ENCODE measurements at regions not wholly inside any gene's neighbourhood (a gene's known extent, or its start where the extent isn't known, plus 50 kb on each side); places are given as distances from the start of the nearest gene placed in this dataset.

- BruUV-seq (replicated peaks), result no TSS peak
Measured at GRCh38 chr2:2560374-2561015, 229.4 kb upstream of the MYT1L start.

GRCh38 chr2:2558476-2558875 is 227.4 kb upstream of the MYT1L start:
- H3K27me3 ChIP-seq (replicated peaks; ENCODE audit: control insufficient read depth, insufficient read depth, low read length), result no peaks in the 10 kb centered on the region

More at GRCh38 chr2:2560374-2561015, 229.4 kb upstream of the MYT1L start:
- Mint-ChIP-seq H3K4me1 (ENCODE audit: low read depth, unreplicated experiment) (no peaks in the 10 kb centered on the region), H3K27ac (ENCODE audit: unreplicated experiment) (no peak overlapping the region), H3K9me3 (ENCODE audit: unreplicated experiment) (no peaks in the 10 kb centered on the region), H3K4me3 (ENCODE audit: unreplicated experiment) (no peak overlapping the region), H3K27me3 (ENCODE audit: insufficient read depth, unreplicated experiment) (peaks cover 11% of the 10 kb centered on the region), H3K36me3 (ENCODE audit: insufficient read depth, unreplicated experiment) (no peaks in the 10 kb centered on the region)
- Histone ChIP-seq H3K9me3 (no peaks in the 10 kb centered on the region), H3K27me3 (replicated peaks; ENCODE audit: control insufficient read depth, insufficient read depth, low read length) (no peaks in the 10 kb centered on the region), H3K4me1 (no peaks in the 10 kb centered on the region), H3K36me3 (ENCODE audit: control insufficient read depth, insufficient read depth, low read length) (no peaks in the 10 kb centered on the region), H3K4me3 (ENCODE audit: low read depth, low read length) (no peak overlapping the region)
- intact Hi-C loops (cut with micrococcal nuclease; ENCODE audit: unreplicated experiment), result no loop called here
- ChIA-PET POLR2A (no interaction called here), CTCF (no interaction called here)
- DNase-seq, result no peak
- no peak for TF ChIP-seq CTCF (IDR thresholded peaks at IDR 0.05; ENCODE audit: insufficient read depth in 1 of 2, low read depth in 1 of 2, low read length in 1 of 2, severe bottlenecking in 1 of 2, unreplicated experiment in 1 of 2)

GRCh38 chr2:2557475-2557874 is 226.4 kb upstream of the MYT1L start:
- H3K9me3 ChIP-seq, result no peaks in the 10 kb centered on the region
- BruUV-seq (replicated peaks), result no TSS peak
- no peak for TF ChIP-seq CTCF (IDR thresholded peaks at IDR 0.05; ENCODE audit: insufficient read depth in 1 of 2, low read depth in 1 of 2, low read length in 1 of 2, severe bottlenecking in 1 of 2, unreplicated experiment in 1 of 2)
- no peaks in the 10 kb centered on the region for H3K4me1 Mint-ChIP-seq (ENCODE audit: low read depth, unreplicated experiment)
- peaks cover 12% of the 10 kb centered on the region for H3K9me3 Mint-ChIP-seq (ENCODE audit: unreplicated experiment)
- ChIA-PET POLR2A (no interaction called here), CTCF (no interaction called here)
- H3K36me3 Mint-ChIP-seq (ENCODE audit: insufficient read depth, unreplicated experiment), result no peaks in the 10 kb centered on the region
- intact Hi-C loops (cut with micrococcal nuclease; ENCODE audit: unreplicated experiment), result no loop called here
- no peak for DNase-seq
- H3K4me3 Mint-ChIP-seq (ENCODE audit: unreplicated experiment), result no peak overlapping the region
- no peak overlapping the region for H3K4me3 ChIP-seq (ENCODE audit: low read depth, low read length)
- peaks cover 7% of the 10 kb centered on the region for H3K27me3 Mint-ChIP-seq (ENCODE audit: insufficient read depth, unreplicated experiment)
- no peak overlapping the region for H3K27ac Mint-ChIP-seq (ENCODE audit: unreplicated experiment)
- no peaks in the 10 kb centered on the region for H3K36me3 ChIP-seq (ENCODE audit: control insufficient read depth, insufficient read depth, low read length)
- H3K4me1 ChIP-seq, result no peaks in the 10 kb centered on the region
- no peaks in the 10 kb centered on the region for H3K27me3 ChIP-seq (replicated peaks; ENCODE audit: control insufficient read depth, insufficient read depth, low read length)

More at GRCh38 chr2:2558476-2558875, 227.4 kb upstream of the MYT1L start:
- ChIA-PET CTCF (no interaction called here), POLR2A (no interaction called here)
- Histone ChIP-seq H3K4me1 (no peaks in the 10 kb centered on the region), H3K9me3 (no peaks in the 10 kb centered on the region), H3K36me3 (ENCODE audit: control insufficient read depth, insufficient read depth, low read length) (no peaks in the 10 kb centered on the region), H3K4me3 (ENCODE audit: low read depth, low read length) (no peak overlapping the region)
- DNase-seq, result no peak
- no peaks in the 10 kb centered on the region for H3K4me1 Mint-ChIP-seq (ENCODE audit: low read depth, unreplicated experiment)
- H3K27me3 Mint-ChIP-seq (ENCODE audit: insufficient read depth, unreplicated experiment), result peaks cover 11% of the 10 kb centered on the region
- intact Hi-C loops (cut with micrococcal nuclease; ENCODE audit: unreplicated experiment), result no loop called here
- BruUV-seq (replicated peaks), result no TSS peak
- H3K27ac Mint-ChIP-seq (ENCODE audit: unreplicated experiment), result no peak overlapping the region
- no peaks in the 10 kb centered on the region for H3K36me3 Mint-ChIP-seq (ENCODE audit: insufficient read depth, unreplicated experiment)
- TF ChIP-seq CTCF (IDR thresholded peaks at IDR 0.05; ENCODE audit: insufficient read depth in 1 of 2, low read depth in 1 of 2, low read length in 1 of 2, severe bottlenecking in 1 of 2, unreplicated experiment in 1 of 2), result no peak
- no peak overlapping the region for H3K4me3 Mint-ChIP-seq (ENCODE audit: unreplicated experiment)
- H3K9me3 Mint-ChIP-seq (ENCODE audit: unreplicated experiment), result peaks cover 5% of the 10 kb centered on the region

Measured in Caco-2 (cell line).